ENCODE measurements at regions not wholly inside any gene's neighbourhood (a gene's known extent, or its start where the extent isn't known, plus 50 kb on each side); places are given as distances from the start of the nearest gene placed in this dataset.

GRCh38 chr17:63086483-63087185 lies 120.6 kb downstream of the TANC2 start:
- TF ChIP-seq SMARCC2 (IDR thresholded peaks at IDR 0.05; ENCODE audit: low read depth) (no peak), ARHGAP35 (IDR thresholded peaks at IDR 0.05; ENCODE audit: partially characterized antibody) (no peak), RHOXF2B (CRISPR knock-in tag; conservative IDR thresholded peaks at IDR 0.05) (no peak), ZBTB43 (CRISPR knock-in tag; IDR thresholded peaks at IDR 0.05) (no peak), ARID4B (CRISPR knock-in tag; IDR thresholded peaks at IDR 0.05) (no peak), FOXA1 (IDR thresholded peaks at IDR 0.05; ENCODE audit: borderline replicate concordance) (no peak), RAD21 (CRISPR knock-in tag; conservative IDR thresholded peaks at IDR 0.05 in 1 of 2, IDR thresholded peaks at IDR 0.05 in 1 of 2) (no peak), GTF2E2 (tag; IDR thresholded peaks at IDR 0.05) (no peak), MCM3 (IDR thresholded peaks at IDR 0.05) (no peak)
- TF ChIP-seq, protein P1, sequence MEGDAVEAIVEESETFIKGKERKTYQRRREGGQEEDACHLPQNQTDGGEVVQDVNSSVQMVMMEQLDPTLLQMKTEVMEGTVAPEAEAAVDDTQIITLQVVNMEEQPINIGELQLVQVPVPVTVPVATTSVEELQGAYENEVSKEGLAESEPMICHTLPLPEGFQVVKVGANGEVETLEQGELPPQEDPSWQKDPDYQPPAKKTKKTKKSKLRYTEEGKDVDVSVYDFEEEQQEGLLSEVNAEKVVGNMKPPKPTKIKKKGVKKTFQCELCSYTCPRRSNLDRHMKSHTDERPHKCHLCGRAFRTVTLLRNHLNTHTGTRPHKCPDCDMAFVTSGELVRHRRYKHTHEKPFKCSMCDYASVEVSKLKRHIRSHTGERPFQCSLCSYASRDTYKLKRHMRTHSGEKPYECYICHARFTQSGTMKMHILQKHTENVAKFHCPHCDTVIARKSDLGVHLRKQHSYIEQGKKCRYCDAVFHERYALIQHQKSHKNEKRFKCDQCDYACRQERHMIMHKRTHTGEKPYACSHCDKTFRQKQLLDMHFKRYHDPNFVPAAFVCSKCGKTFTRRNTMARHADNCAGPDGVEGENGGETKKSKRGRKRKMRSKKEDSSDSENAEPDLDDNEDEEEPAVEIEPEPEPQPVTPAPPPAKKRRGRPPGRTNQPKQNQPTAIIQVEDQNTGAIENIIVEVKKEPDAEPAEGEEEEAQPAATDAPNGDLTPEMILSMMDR (IDR thresholded peaks at IDR 0.05 in 2 of 3, conservative IDR thresholded peaks at IDR 0.05 in 1 of 3; ENCODE audit: insufficient read depth in 2 of 3, low read depth in 1 of 3, low read length in 3 of 3), result no peak
